H1 (cell line): ENCODE measurements at regions not wholly inside any gene's neighbourhood (a gene's known extent, or its start where the extent isn't known, plus 50 kb on each side); places are given as distances from the start of the nearest gene placed in this dataset.

ENCODE experiments used
- CTCF ChIA-PET: fragments of 300-600 bp; sonication (Branson Sonifier 250); formaldehyde crosslinking; loops from one replicate; lab custom pipeline; 2021; ENCODE audit not compliant: partially characterized antibody; lab: Charles Lee
- POLR2A ChIA-PET: fragments of 300-600 bp; sonication (Branson Sonifier 250); formaldehyde crosslinking; loops from one replicate; lab custom pipeline; 2021; ENCODE audit warnings: inconsistent platforms; ENCODE audit not compliant: partially characterized antibody; lab: Charles Lee
- DNase-seq, 2 experiments: peaks; one replicate each; pipeline versions ENCODE4 v3.0.0 to v3.0.0-alpha.2; 2010 to 2022; ENCODE audit warnings: low spot score in 2 of 2, low read depth in 1 of 2, mixed read lengths in 1 of 2
- FAIRE-seq: peaks from 2 replicates; lab custom pipeline; 2011; peaks lifted over from hg19 to GRCh38; lab: Jason Lieb, UNC
- H2AFZ ChIP-seq: 2 replicates; pipeline ENCODE4 v1.8.1; 2012; ENCODE audit warnings: low read length, inconsistent platforms
- H2AK5ac ChIP-seq: 2 replicates; pipeline ENCODE4 v1.6.1; 2013; ENCODE audit warnings: low read depth, low read length
- H2BK120ac ChIP-seq: replicated peaks from 2 replicates; pipeline ENCODE3; 2013; ENCODE audit warnings: low read depth, low read length, inconsistent platforms
- H2BK12ac ChIP-seq: 2 replicates; pipeline ENCODE4 v1.6.1; 2013; ENCODE audit warnings: low read depth, low read length
- H2BK15ac ChIP-seq: 2 replicates; pipeline ENCODE4 v1.6.1; 2013; ENCODE audit warnings: low read length
- H2BK20ac ChIP-seq: 2 replicates; pipeline ENCODE4 v1.6.1; 2013; ENCODE audit warnings: low read length
- H2BK5ac ChIP-seq: 2 replicates; pipeline ENCODE4 v1.6.1; 2013; ENCODE audit warnings: low read depth, low read length
- H3K14ac ChIP-seq: 2 replicates; pipeline ENCODE4 v1.6.1; 2013; ENCODE audit warnings: inconsistent platforms; ENCODE audit not compliant: insufficient read length
- H3K18ac ChIP-seq: 2 replicates; pipeline ENCODE4 v1.6.1; 2013; ENCODE audit warnings: low read length; ENCODE audit errors: extremely low read depth
- H3K23ac ChIP-seq: 2 replicates; pipeline ENCODE4 v1.6.1; 2013; ENCODE audit warnings: inconsistent platforms; ENCODE audit not compliant: insufficient read length
- H3K23me2 ChIP-seq: 2 replicates; pipeline ENCODE4 v1.6.1; 2013; ENCODE audit warnings: low read depth, low read length
- H3K27ac ChIP-seq: 2 replicates; pipeline ENCODE4 v1.6.1; 2011; ENCODE audit warnings: low read depth, low read length, inconsistent platforms
- H3K27me3 ChIP-seq, 4 experiments: replicated peaks in 1 of 4; 1 replicate in 1 of 4; 2 replicates in 3 of 4; pipeline versions ENCODE4 v1.6.1 to v1.8.1; 2011 to 2013; ENCODE audit warnings: low read length in 3 of 4, mild to moderate bottlenecking in 3 of 4, inconsistent platforms in 2 of 4, mixed read lengths in 2 of 4, moderate library complexity in 1 of 4; ENCODE audit not compliant: control insufficient read depth in 3 of 4, insufficient read depth in 3 of 4; ENCODE audit errors: extremely low read depth in 1 of 4
- H3K36me3 ChIP-seq, 4 experiments: 2 replicates each; pipeline versions ENCODE4 v1.6.1 to v1.8.1; 2011 to 2013; ENCODE audit warnings: mild to moderate bottlenecking in 4 of 4, low read length in 3 of 4, moderate library complexity in 2 of 4, control low read depth in 1 of 4, inconsistent platforms in 1 of 4; ENCODE audit not compliant: insufficient read depth in 4 of 4, control insufficient read depth in 2 of 4
- H3K4ac ChIP-seq: replicated peaks from 2 replicates; pipeline ENCODE3; 2013; ENCODE audit warnings: low read length, low read depth, mixed read lengths, inconsistent platforms; ENCODE audit not compliant: insufficient read length
- H3K4me1 ChIP-seq, 4 experiments: replicated peaks in 1 of 4; 1 replicate in 1 of 4; 2 replicates in 3 of 4; pipeline versions ENCODE4 v1.6.1 to v1.8.1; 2011 to 2013; ENCODE audit warnings: low read length in 3 of 4, inconsistent platforms in 2 of 4, mixed read lengths in 1 of 4; ENCODE audit not compliant: insufficient read depth in 4 of 4, control insufficient read depth in 3 of 4
- H3K4me2 ChIP-seq, 2 experiments: 2 replicates each; pipeline versions ENCODE4 v1.6.1 to v1.8.1; 2011 to 2013; ENCODE audit warnings: low read depth in 2 of 2, low read length in 2 of 2, control low read depth in 1 of 2, inconsistent platforms in 1 of 2, mild to moderate bottlenecking in 1 of 2; ENCODE audit not compliant: insufficient read depth in 1 of 2
- H3K4me3 ChIP-seq, 4 experiments: fragments of 200-600, 300-600 bp in 1 of 4; sonication (generic), shearing (Covaris generic), sonication (Bioruptor Twin) in 1 of 4; 2 replicates each; pipeline versions ENCODE4 v1.5.1 to v1.8.1; 2011 to 2016; ENCODE audit warnings: low read length in 4 of 4, low read depth in 3 of 4, control low read depth in 2 of 4, inconsistent platforms in 2 of 4, mild to moderate bottlenecking in 2 of 4, mixed read lengths in 1 of 4, moderate library complexity in 1 of 4; ENCODE audit not compliant: insufficient read depth in 2 of 4; ENCODE audit errors: extremely low read depth in 1 of 4
- H3K56ac ChIP-seq: replicated peaks from 2 replicates; pipeline ENCODE3; 2013; ENCODE audit warnings: low read depth, mild to moderate bottlenecking, mixed read lengths, low read length, inconsistent platforms; ENCODE audit not compliant: insufficient read length
- H3K79me1 ChIP-seq: 2 replicates; pipeline ENCODE4 v1.6.1; 2013; ENCODE audit warnings: low read depth, low read length, control low read depth
- H3K79me2 ChIP-seq, 2 experiments: 2 replicates each; pipeline versions ENCODE4 v1.6.1 to v1.8.1; 2012 to 2013; ENCODE audit warnings: low read length in 2 of 2, mild to moderate bottlenecking in 2 of 2, inconsistent platforms in 1 of 2; ENCODE audit not compliant: insufficient read depth in 2 of 2, control insufficient read depth in 1 of 2
- H3K9ac ChIP-seq, 4 experiments: replicated peaks in 1 of 4; 1 replicate in 1 of 4; 2 replicates in 3 of 4; pipeline versions ENCODE4 v1.6.1 to v1.8.1; 2011 to 2013; ENCODE audit warnings: low read depth in 3 of 4, low read length in 3 of 4, control low read depth in 2 of 4, mild to moderate bottlenecking in 2 of 4, moderate library complexity in 2 of 4, inconsistent platforms in 1 of 4; ENCODE audit errors: extremely low read depth in 1 of 4
- H3K9me3 ChIP-seq, 2 experiments: 2 replicates each; pipeline versions ENCODE4 v1.6.1 to v1.8.1; 2012 to 2013; ENCODE audit warnings: mild to moderate bottlenecking in 2 of 2, moderate library complexity in 2 of 2, control low read depth in 1 of 2, inconsistent platforms in 1 of 2, low read depth in 1 of 2, low read length in 1 of 2, mixed read lengths in 1 of 2; ENCODE audit not compliant: insufficient read depth in 2 of 2
- H4K20me1 ChIP-seq, 2 experiments: replicated peaks in 1 of 2; 2 replicates each; pipeline versions ENCODE3 to v1.8.1; 2011 to 2013; ENCODE audit warnings: inconsistent platforms in 2 of 2, low read length in 2 of 2, mild to moderate bottlenecking in 1 of 2; ENCODE audit not compliant: insufficient read depth in 2 of 2, control insufficient read depth in 1 of 2
- H4K5ac ChIP-seq: 2 replicates; pipeline ENCODE4 v1.6.1; 2013; ENCODE audit warnings: low read length, low read depth, mixed read lengths, inconsistent platforms; ENCODE audit not compliant: insufficient read length
- H4K8ac ChIP-seq: 2 replicates; pipeline ENCODE4 v1.8.0; 2013; ENCODE audit warnings: mild to moderate bottlenecking, moderate library complexity, low read length, inconsistent platforms; ENCODE audit not compliant: insufficient read depth; ENCODE audit errors: extremely low read depth
- H4K91ac ChIP-seq: replicated peaks from 2 replicates; pipeline ENCODE3; 2013; ENCODE audit warnings: low read length, mixed read lengths, inconsistent platforms; ENCODE audit not compliant: insufficient read length
- CBX8 ChIP-seq: fragments of 300-800, 300-1000 bp; sonication (generic); IDR thresholded peaks from 2 replicates; pipeline ENCODE4 v1.7.1; 2016; ENCODE audit warnings: low read depth, low read length, borderline replicate concordance
- CREB1 ChIP-seq: IDR thresholded peaks from 2 replicates; pipeline ENCODE4 v1.6.1; 2012; ENCODE audit warnings: inconsistent platforms
- HDAC6 ChIP-seq: IDR thresholded peaks from one replicate; pipeline ENCODE4 v1.7.1; 2012; ENCODE audit warnings: low read depth, mild to moderate bottlenecking, inconsistent platforms, low read length, moderate library complexity
- MAFK ChIP-seq: IDR thresholded peaks from 2 replicates; pipeline ENCODE4 v1.6.1; 2012; ENCODE audit warnings: low read depth, mild to moderate bottlenecking, improper control_type of control experiment, low read length
- TAF7 ChIP-seq: optimal IDR thresholded peaks from 2 replicates; pipeline ENCODE3; 2011; ENCODE audit warnings: low read depth, mild to moderate bottlenecking, inconsistent platforms, low read length, moderate library complexity, borderline replicate concordance
- YY1 ChIP-seq: IDR thresholded peaks from 2 replicates; pipeline ENCODE4 v1.6.1; 2011; ENCODE audit warnings: low read depth, mild to moderate bottlenecking, low read length
- WGBS, 2 experiments: shearing (Covaris generic) in 1 of 2; methylation state at CpG; one replicate each; pipeline versions ENCODE4 v1.1.6 to v1.1.7; 2013 to 2015; ENCODE audit warnings: low lambda C conversion rate in 2 of 2, mixed read lengths in 2 of 2, inconsistent platforms in 1 of 2, low coverage in 1 of 2, missing lambda C conversion rate in 1 of 2; ENCODE audit not compliant: insufficient replicate concordance in 2 of 2, insufficient coverage in 1 of 2, insufficient read length in 1 of 2; ENCODE audit errors: extremely low coverage in 1 of 2, missing lambda C conversion rate in 1 of 2; 5-methylcytosine and 5-hydroxymethylcytosine counted together
- TF ChIP-seq, protein P1 (sequence below): IDR thresholded peaks from 2 replicates; pipeline ENCODE4 v1.6.1; 2011; ENCODE audit warnings: low read depth, mild to moderate bottlenecking, low read length; ENCODE audit not compliant: insufficient read depth

- H3K14ac ChIP-seq = no peak overlapping the region
- no peak overlapping the region for H3K4me2 ChIP-seq
- H2AK5ac ChIP-seq = no peak overlapping the region
- FAIRE-seq = no peak
- H4K8ac ChIP-seq = no peak overlapping the region
- TF ChIP-seq, protein P1, sequence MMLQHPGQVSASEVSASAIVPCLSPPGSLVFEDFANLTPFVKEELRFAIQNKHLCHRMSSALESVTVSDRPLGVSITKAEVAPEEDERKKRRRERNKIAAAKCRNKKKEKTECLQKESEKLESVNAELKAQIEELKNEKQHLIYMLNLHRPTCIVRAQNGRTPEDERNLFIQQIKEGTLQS = no peak
- TF ChIP-seq TAF7 (no peak), YY1 (no peak), CREB1 (no peak), MAFK (no peak), CBX8 (no peak), HDAC6 (no peak)
- TF ChIP-seq, all 59 proteins: peak for 0
- Histone ChIP-seq H4K5ac (no peak overlapping the region), H3K79me2 (no peaks in the 10 kb centered on the region), H2BK15ac (no peak overlapping the region), H3K79me1 (no peaks in the 10 kb centered on the region), H3K27me3 (no peaks in the 10 kb centered on the region), H3K36me3 (no peaks in the 10 kb centered on the region), H3K23ac (no peak overlapping the region), H4K91ac (peak overlapping the region; percentile 19), H4K20me1 (no peaks in the 10 kb centered on the region), H3K27ac (no peak overlapping the region), H3K18ac (peak overlapping the region; percentile 1; the same call in 1 of the 2 replicates), H2BK20ac (peak overlapping the region; percentile 1; the same call in 1 of the 2 replicates), H3K4ac (peak overlapping the region; percentile 74), H3K56ac (no peak overlapping the region), H2BK12ac (peak overlapping the region; percentile 23; the same call in 1 of the 2 replicates), H2BK5ac (no peak overlapping the region), H3K4me3 (no peak overlapping the region), H3K23me2 (no peaks in the 10 kb centered on the region; the same call in 1 of the 2 replicates), H2BK120ac (no peak overlapping the region), H3K9ac (no peak overlapping the region; a peak in 1 of 7 replicates), H2AFZ (peak overlapping the region; percentile 85), H3K4me1 (peaks cover 0 to 14% (median 4%) of the 10 kb centered on the region in 4 experiments; a peak in 3 of 7 replicates), H3K9me3 (no peaks in the 10 kb centered on the region)
- ChIA-PET POLR2A (interaction anchor here (0.6 to 1.4 kb wide), 3 partner anchors 11 to 136 kb away, joined by 3 to 5 read pairs (median 3); no protein-coding TSS in a partner anchor), CTCF (interaction anchor here (0.8 to 1.7 kb wide), 6 partner anchors 10 to 380 kb away, joined by 3 to 6 read pairs (median 3); no protein-coding TSS in a partner anchor)
- WGBS, 2 experiments = 83% methylated on average over 2 of the region's 2 CpGs; no CpG with 5 or more reads in 1 of the 2 experiments
- no peak for DNase-seq
Measured at GRCh38 chr12:32033406-32033805, 73.2 kb upstream of the BICD1 start.
